ENCODE measurements at regions not wholly inside any gene's neighbourhood (a gene's known extent, or its start where the extent isn't known, plus 50 kb on each side); places are given as distances from the start of the nearest gene placed in this dataset.

DNA sequence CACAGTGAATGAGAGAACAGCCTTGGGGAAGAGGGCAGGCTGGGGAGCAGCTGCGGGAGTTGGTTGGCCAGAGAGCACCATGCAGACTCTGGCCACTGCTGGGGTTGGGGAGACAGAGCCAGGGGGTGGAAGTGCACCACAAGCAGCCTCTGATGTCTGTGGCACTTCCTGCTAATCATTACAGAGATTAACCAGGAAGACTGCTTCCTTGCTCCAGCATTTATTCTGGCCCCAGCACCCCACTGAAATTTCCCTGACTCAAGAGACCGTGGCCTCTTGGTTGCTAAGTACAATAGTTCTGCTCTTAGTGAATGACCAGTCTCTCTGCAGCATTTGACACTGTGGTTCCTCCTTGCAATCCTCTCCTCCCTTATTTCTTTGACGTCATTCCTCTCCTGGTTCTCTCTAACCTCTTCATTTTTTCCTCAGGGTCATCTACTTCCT lies 266.2 kb upstream of the ROPN1 start:
- no peak for TF ChIP-seq ZFX (IDR thresholded peaks at IDR 0.05)
- TF ChIP-seq, protein P1, sequence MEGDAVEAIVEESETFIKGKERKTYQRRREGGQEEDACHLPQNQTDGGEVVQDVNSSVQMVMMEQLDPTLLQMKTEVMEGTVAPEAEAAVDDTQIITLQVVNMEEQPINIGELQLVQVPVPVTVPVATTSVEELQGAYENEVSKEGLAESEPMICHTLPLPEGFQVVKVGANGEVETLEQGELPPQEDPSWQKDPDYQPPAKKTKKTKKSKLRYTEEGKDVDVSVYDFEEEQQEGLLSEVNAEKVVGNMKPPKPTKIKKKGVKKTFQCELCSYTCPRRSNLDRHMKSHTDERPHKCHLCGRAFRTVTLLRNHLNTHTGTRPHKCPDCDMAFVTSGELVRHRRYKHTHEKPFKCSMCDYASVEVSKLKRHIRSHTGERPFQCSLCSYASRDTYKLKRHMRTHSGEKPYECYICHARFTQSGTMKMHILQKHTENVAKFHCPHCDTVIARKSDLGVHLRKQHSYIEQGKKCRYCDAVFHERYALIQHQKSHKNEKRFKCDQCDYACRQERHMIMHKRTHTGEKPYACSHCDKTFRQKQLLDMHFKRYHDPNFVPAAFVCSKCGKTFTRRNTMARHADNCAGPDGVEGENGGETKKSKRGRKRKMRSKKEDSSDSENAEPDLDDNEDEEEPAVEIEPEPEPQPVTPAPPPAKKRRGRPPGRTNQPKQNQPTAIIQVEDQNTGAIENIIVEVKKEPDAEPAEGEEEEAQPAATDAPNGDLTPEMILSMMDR (conservative IDR thresholded peaks at IDR 0.05): no peak
- no peak overlapping the region for H3K27ac ChIP-seq

DNA sequence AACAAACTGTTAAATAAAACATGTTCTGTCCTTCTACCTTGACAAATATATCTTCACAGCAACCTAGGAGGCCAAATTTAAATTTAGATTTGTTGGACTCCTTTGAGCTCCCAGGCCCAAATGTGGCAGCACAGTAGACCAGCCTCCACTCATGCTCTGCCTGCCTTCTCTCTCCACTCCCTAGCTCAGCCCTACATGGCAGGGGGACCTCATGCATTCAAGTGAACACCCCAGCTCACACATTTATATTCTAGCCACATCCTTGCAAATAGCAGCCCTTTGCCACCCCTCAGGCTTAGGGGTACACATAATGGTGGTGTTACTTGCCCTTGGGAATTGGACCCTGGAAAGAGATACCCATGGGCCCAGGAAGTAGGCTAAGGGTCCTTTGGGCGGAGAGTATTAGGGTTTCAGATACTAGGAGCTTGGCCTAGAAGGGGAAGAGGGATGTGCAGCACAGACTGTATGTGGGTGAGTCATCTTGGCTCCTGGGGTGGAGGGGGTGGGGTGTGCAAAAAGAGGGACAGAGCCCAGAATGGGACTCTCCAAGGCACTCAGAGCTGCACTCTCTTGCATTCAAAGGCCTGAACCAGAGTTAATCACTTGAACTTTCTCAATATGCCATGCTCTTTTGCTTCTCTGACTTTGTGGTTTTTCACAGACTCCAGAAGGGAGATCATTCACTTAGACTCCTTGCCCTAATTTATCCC lies 268.4 kb upstream of the ROPN1 start:
- no peak overlapping the region for H3K27ac ChIP-seq
- no peak for TF ChIP-seq ZFX (IDR thresholded peaks at IDR 0.05)
- TF ChIP-seq, protein P1 (conservative IDR thresholded peaks at IDR 0.05): no peak

DNA sequence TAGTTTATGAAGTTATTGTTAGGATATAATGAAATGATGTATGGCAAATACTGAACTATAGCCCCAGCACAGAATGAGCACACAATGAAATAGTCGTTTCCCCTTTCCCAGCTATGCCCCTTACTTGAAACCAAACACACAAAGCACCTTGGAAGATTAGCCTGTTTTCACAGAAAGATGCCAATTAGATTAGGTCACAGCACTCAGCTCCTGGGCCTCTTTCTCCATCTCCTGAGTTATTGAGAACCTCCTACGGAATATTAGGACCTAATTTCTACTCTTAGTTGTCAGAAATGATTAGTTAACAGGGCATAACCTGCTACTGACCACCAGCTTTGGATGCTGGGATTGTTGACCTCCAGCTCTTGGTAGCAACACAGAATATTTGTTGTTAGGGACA lies 269.4 kb upstream of the ROPN1 start:
- TF ChIP-seq ZFX (IDR thresholded peaks at IDR 0.05): no peak
- TF ChIP-seq, protein P1 (conservative IDR thresholded peaks at IDR 0.05): no peak
- no peak overlapping the region for H3K27ac ChIP-seq

DNA sequence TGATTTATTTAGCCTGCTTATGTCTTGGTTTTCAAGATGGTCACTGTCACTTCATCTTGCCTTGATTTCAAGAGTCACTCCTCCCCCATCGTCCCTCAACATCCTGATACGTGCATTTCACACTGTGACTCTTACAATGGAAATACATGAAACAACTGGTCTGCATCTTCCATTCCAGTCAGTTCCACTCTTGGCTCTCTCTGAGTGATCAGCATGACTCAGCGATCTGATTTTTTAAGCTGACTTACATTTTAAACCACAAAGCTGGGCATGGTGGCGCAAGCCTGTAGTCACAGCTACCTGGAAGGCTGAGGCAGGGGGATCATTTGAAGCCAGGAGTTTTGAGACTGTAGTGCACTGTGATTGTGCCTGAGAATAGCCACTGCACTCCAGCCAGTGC lies 271.2 kb upstream of the ROPN1 start:
- no peak overlapping the region for H3K27ac ChIP-seq
- TF ChIP-seq ZFX (IDR thresholded peaks at IDR 0.05): no peak
- TF ChIP-seq, protein P1 (conservative IDR thresholded peaks at IDR 0.05): no peak

- TF ChIP-seq ZFX (IDR thresholded peaks at IDR 0.05): no peak
- TF ChIP-seq, protein P1 (conservative IDR thresholded peaks at IDR 0.05): no peak
- H3K27ac ChIP-seq: no peak overlapping the region
These were observed 272.4 kb upstream of the ROPN1 start for GRCh38 chr3:124264346-124264745.

- H3K27ac ChIP-seq: no peak overlapping the region
- TF ChIP-seq, protein P1 (conservative IDR thresholded peaks at IDR 0.05): no peak
- TF ChIP-seq ZFX (IDR thresholded peaks at IDR 0.05): no peak
These were observed 274.6 kb upstream of the ROPN1 start for GRCh38 chr3:124266487-124266886.

GRCh38 chr3:124267406-124267805 lies 275.5 kb upstream of the ROPN1 start:
- TF ChIP-seq, protein P1 (conservative IDR thresholded peaks at IDR 0.05): no peak
- TF ChIP-seq ZFX (IDR thresholded peaks at IDR 0.05): no peak
- no peak overlapping the region for H3K27ac ChIP-seq
